Kidney capillary endothelial cell (primary cell): ENCODE measurements at regions not wholly inside any gene's neighbourhood (a gene's known extent, or its start where the extent isn't known, plus 50 kb on each side); places are given as distances from the start of the nearest gene placed in this dataset.

Experiments
- DNase-seq: peaks from one replicate; pipeline ENCODE4 v3.0.0-alpha.2; 2018; ENCODE audit warnings: low spot score

GRCh38 chr2:4370422-4371090 lies 667.2 kb downstream of the DCDC2C start:
- DNase-seq, result no peak

DNA sequence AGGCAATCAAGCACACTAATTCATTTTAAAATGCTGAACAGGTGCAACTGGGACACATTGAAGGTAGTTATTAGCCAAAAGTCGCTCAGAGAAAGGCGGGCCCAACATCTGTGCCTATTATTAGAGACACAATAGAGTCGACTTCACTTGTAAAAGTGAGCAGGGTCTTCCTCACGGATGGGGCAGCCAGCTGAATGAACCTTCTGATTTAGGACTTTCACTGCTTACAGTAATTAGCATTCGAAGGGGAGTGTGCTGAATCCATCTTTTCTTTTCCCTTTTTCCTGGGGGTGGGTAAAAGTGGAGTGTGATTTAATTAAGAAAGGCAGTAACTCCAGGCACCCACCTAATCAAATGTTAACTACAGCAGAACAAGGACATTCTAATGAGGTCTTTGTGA lies 677.7 kb downstream of the DCDC2C start:
- DNase-seq, result no peak

DNA sequence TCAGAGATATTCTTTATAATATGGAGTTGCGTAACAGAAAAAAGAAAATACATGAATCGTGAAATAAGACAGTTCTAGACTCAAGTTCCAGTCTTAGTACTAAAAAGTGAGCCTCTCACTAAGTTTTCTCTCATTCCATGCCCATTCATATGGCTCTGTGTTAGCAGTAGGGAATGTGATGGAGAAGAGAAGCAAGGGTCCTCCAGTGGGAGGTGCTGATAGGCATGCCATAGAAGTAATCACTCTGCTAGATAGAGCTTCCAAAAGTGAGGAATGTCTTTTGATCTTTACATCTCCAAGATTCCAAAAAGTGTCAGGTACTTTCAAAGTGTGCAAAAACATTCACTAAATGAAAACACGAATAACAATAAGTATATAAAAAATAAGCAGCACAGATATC lies 678.4 kb downstream of the DCDC2C start:
- DNase-seq, result no peak

GRCh38 chr2:4391013-4391412 lies 687.6 kb downstream of the DCDC2C start:
- no peak for DNase-seq

- DNase-seq, result no peak
Observed at GRCh38 chr2:4404363-4404762, 701.0 kb downstream of the DCDC2C start.

- no peak for DNase-seq
Observed at GRCh38 chr2:4408321-4408720, 704.9 kb downstream of the DCDC2C start.

DNA sequence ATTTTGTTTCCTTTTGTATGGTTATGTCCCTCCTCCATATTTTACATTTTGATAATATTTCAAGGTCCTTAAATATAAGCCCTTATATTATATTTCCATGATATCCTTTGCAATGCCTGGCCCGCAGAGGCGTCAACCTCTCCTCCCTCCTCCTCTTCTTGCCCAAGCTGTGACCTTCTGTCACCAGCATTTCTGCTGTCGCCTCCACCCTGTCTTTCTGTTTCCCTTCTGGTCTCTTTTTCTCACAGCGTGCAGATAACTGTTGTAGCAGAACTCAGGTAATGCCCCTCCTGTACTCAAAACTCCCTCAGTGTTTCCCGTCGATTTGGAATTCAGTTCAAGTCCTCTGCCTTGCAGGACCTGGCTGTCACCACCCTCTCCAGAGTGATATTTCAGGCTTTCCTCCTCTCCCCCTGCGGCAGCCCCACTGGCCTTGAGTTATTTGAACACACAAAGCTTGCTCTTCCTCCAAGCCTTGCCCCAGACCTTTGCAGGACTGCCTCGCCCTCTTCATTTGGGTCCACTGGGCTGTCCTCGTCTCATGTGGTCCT lies 709.3 kb downstream of the DCDC2C start:
- no peak for DNase-seq

GRCh38 chr2:4415171-4415570 lies 711.8 kb downstream of the DCDC2C start:
- DNase-seq, result no peak

DNA sequence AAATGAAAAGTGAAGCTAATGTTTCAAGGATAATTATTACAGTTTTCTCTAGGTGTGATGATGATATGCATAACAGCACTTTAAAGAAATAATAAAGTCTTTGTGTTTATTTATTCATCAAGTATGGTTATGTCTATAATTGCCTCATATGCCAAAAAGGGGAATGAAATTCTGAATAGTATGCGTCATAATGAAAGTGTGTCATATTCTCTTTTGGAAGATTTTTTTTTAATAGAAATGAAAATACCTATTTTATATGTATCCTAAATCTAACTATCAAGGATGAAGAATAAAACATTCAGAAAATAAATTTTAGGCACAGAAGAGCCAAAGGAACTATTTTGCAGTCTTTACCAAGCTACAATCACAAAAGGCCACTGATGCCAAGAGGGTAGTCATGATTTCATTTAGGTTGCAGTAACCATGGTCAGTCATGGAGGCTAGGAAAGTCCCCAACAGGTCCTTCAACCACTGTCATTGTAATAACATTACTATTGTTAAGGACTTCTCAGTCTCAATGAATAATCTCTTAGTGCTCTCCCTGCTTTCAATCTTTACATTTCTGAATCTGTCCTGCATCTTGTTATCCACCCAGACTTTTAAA lies 712.5 kb downstream of the DCDC2C start:
- DNase-seq, result no peak

DNA sequence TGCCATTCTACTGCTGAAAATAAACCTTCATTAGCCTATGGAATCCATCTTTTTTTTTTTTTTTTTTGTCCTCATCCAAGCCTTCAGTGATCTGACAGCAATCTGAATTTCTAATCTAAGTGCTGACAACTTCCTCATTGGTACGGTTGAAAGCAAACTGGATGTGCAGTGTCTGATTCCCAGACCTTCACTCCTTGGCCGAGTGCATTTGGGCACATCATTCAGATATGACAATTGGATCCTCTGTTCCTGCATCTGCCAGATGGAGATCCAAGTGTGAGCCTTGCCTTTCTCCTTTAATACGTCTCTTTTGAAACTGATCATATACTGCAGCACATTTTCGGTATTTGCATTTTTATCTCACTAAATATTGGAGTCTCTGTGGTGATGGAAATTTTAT lies 713.1 kb downstream of the DCDC2C start:
- DNase-seq, result no peak

DNA sequence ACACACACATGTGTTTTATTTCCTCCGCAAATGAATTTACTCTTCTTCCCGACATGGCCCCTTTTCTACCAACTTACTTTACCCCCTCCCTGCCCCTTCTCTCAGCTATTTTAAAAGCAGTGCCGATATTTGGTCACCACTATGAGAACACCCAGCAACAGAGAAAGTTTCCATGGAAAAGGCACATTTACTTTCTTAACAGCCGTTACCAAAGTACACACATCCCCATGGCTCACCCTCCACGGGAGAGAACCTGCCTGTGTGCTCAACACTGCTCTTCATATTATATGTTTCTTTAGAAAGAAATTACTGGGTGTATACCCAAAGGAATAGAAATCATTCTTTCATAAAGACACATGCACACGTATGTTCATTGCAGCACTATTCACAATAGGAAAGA lies 714.4 kb downstream of the DCDC2C start:
- DNase-seq, result no peak

DNA sequence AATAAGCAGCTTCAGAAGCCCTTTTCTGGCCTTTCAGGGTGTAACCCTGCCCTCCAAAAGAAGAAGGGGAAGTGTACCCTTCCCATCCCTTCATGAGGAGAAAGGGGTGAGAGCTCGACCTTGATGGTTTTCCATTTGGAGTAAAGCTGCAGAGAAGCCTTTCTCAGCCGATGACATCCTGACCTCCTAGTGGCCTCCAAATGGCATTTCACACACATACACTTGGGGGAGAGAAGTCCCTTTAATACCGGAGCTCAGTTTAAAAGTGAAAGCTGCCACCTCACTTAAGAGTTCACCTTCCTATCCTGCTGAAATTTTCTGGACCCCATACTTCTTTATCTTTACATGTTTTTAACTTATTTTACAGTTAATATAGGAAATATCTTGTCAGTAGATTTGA lies 716.7 kb downstream of the DCDC2C start:
- DNase-seq, result no peak

DNA sequence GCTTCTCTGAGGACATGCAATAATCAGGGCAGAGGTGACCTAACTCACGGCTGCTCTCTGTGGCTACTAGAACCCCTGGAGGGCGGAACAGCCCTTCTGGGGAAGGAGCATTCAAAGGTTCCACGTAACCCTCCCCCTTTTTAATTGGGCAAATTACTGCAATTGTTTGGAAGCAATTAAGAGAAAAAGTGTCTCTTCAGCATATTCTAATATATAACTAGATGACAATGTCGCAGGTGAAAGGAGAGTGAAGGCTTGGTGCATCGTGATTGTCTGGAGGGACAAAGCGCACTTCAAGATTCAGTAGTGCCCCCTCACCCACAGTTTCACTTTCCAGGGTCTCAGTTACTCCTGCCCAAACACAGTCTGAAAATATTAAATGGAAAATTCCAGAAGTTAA lies 720.8 kb downstream of the DCDC2C start:
- no peak for DNase-seq

DNA sequence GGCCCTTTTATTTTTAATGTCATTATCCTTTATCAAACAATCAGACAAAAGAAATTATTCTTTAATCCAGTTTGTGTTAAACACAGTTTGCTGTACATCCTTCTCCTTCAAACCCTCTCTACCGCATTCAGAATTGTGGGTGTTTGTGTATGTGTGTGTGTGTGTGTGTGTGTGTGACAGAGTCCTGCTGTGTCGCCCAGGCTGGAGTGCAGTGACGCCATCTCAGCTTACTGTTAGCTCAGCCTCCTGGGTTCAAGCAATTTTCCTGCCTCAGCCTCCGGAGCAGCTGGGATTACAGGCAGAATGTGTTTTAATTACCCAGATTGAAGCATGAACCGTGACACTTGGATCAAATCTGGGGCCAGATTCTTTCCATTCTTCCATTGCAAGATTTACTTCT lies 723.7 kb downstream of the DCDC2C start:
- no peak for DNase-seq

- DNase-seq, result no peak
Observed at GRCh38 chr2:4445821-4446220, 742.4 kb downstream of the DCDC2C start.

DNA sequence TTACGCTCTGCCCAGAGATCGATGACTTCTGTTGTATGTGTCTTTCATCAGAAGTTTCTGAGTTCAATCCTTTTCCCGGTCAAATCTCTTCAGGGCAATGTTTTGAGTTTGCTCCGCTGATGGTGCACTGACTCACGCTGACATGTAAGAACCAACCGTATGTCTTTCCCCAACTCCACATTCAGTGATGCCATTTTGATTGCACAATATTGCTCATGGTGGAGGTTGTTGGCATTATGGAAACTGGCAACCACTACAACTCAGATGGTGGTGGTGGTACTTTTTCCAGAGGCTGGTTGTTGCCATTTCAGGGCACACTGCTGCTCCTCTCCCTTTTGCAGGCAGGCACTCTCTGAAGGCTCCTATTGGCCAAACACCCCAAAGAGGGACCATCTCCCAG lies 751.5 kb downstream of the DCDC2C start:
- no peak for DNase-seq

- no peak for DNase-seq
Observed at GRCh38 chr2:4455486-4456155, 752.2 kb downstream of the DCDC2C start.

DNA sequence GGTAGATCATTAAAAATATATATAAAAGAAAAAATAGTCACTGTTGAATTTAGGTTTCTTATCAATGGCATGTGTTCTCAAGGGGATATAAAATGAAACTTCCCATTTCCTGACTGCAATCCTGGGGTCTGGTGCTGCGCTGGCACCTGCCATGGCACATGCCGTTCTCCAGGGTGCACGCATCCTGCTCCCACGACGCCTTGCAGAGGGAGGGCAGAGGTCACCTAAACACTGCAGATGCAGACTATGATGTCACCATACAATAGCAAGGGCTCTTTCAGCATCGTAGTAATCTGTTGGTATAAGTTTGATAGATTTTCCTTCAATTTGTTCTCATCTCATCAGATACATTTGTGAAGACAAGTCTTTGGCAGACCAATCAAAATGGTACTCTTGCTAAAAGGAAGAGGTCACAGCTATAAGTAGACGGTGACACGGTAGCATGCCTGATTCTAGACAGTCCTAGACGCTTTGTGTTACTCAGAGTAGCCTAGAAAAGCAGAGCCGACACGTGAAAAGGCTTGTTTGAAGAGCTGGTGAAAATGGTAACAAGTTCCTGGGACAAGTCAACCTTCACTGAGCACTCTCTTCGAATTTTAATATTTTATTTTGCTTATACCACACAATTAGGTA lies 761.4 kb downstream of the DCDC2C start:
- DNase-seq, result no peak

- no peak for DNase-seq
Observed at GRCh38 chr2:4465671-4466070, 762.3 kb downstream of the DCDC2C start.

GRCh38 chr2:4475618-4476017 lies 772.2 kb downstream of the DCDC2C start:
- DNase-seq, result no peak

- DNase-seq, result no peak
Observed at GRCh38 chr2:4483050-4483449, 779.7 kb downstream of the DCDC2C start.

GRCh38 chr2:4486971-4487370 lies 783.6 kb downstream of the DCDC2C start:
- DNase-seq, result no peak
